MM.1S (cell line): ENCODE measurements at regions not wholly inside any gene's neighbourhood (a gene's known extent, or its start where the extent isn't known, plus 50 kb on each side); places are given as distances from the start of the nearest gene placed in this dataset.

ENCODE experiments used
- DNase-seq: peaks from one replicate; pipeline ENCODE4 v3.0.0-alpha.2; 2015
- H2AFZ ChIP-seq: fragments of 300-600 bp; sonication (generic); 2 replicates; pipeline ENCODE4 v1.6.0; 2016; ENCODE audit warnings: antibody characterized with exemption, low read length
- H3F3A ChIP-seq: fragments of 300-600 bp; sonication (generic); 2 replicates; pipeline ENCODE4 v1.6.1; 2016; ENCODE audit warnings: mild to moderate bottlenecking, antibody characterized with exemption, low read length, moderate library complexity, mixed read lengths; ENCODE audit not compliant: insufficient read depth
- H3K27ac ChIP-seq: fragments of 300-600 bp; sonication (generic); 2 replicates; pipeline ENCODE4 v1.5.1; 2016; ENCODE audit warnings: mild to moderate bottlenecking, low read length
- H3K27me3 ChIP-seq: fragments of 300-600 bp; sonication (generic); replicated peaks from 2 replicates; pipeline ENCODE4 v1.6.0; 2016; ENCODE audit warnings: low read length; ENCODE audit not compliant: insufficient read depth
- H3K36me3 ChIP-seq: fragments of 300-600 bp; sonication (generic); replicated peaks from 2 replicates; pipeline ENCODE4 v1.6.1; 2016; ENCODE audit warnings: mild to moderate bottlenecking, low read length, mixed read lengths; ENCODE audit not compliant: insufficient read depth
- H3K4me1 ChIP-seq: fragments of 300-600 bp; sonication (generic); 2 replicates; pipeline ENCODE4 v1.6.1; 2016; ENCODE audit warnings: low read length, mixed read lengths
- H3K4me2 ChIP-seq: fragments of 300-600 bp; sonication (generic); 2 replicates; pipeline ENCODE4 v1.6.0; 2016; ENCODE audit warnings: low read depth, low read length
- H3K4me3 ChIP-seq: fragments of 300-600 bp; sonication (generic); 2 replicates; pipeline ENCODE4 v1.5.1; 2016; ENCODE audit warnings: low read length, mixed read lengths
- H3K79me2 ChIP-seq: fragments of 300-600 bp; sonication (generic); 2 replicates; pipeline ENCODE4 v1.6.1; 2016; ENCODE audit warnings: mixed run types, low read length, mixed read lengths
- H3K9ac ChIP-seq: fragments of 300-600 bp; sonication (generic); 2 replicates; pipeline ENCODE4 v1.6.1; 2016; ENCODE audit warnings: low read length, mixed read lengths
- H3K9me2 ChIP-seq: fragments of 300-600 bp; sonication (generic); replicated peaks from 2 replicates; pipeline ENCODE4 v1.6.1; 2016; ENCODE audit warnings: mild to moderate bottlenecking, low read length, mixed read lengths; ENCODE audit not compliant: insufficient read depth
- H3K9me3 ChIP-seq: fragments of 300-600 bp; sonication (generic); replicated peaks from 2 replicates; pipeline ENCODE4 v1.6.1; 2016; ENCODE audit warnings: mild to moderate bottlenecking, low read length, mixed read lengths; ENCODE audit not compliant: insufficient read depth
- H4K20me1 ChIP-seq: fragments of 300-600 bp; sonication (generic); 2 replicates; pipeline ENCODE4 v1.6.1; 2016; ENCODE audit warnings: mild to moderate bottlenecking, low read length, moderate library complexity, mixed read lengths; ENCODE audit not compliant: insufficient read depth
- CTCF ChIP-seq: fragments of 300-600 bp; sonication (generic); IDR thresholded peaks from 2 replicates; pipeline ENCODE4 v1.5.1; 2016; ENCODE audit warnings: antibody characterized with exemption, low read length, mixed read lengths
- EZH2 ChIP-seq: fragments of 300-600 bp; sonication (generic); optimal IDR thresholded peaks from 2 replicates; pipeline ENCODE3; 2017; ENCODE audit warnings: low read depth, mild to moderate bottlenecking, antibody characterized with exemption, low read length, mixed read lengths
- EZH2phosphoT487 ChIP-seq: fragments of 300-600 bp; sonication (generic); IDR thresholded peaks from 2 replicates; pipeline ENCODE4 v1.6.1; 2018; ENCODE audit warnings: antibody characterized with exemption, low read length

- no peak overlapping the region for H3K4me3 ChIP-seq
- no peak overlapping the region for H3K4me2 ChIP-seq
- no peaks in the 10 kb centered on the region for H3K27me3 ChIP-seq
- H3K4me1 ChIP-seq = no peaks in the 10 kb centered on the region
- no peak for DNase-seq
- no peaks in the 10 kb centered on the region for H3K36me3 ChIP-seq
- H2AFZ ChIP-seq = no peak overlapping the region
- H3K9me3 ChIP-seq = no peaks in the 10 kb centered on the region
- H4K20me1 ChIP-seq = no peaks in the 10 kb centered on the region
- no peak overlapping the region for H3K9ac ChIP-seq
- no peak overlapping the region for H3K27ac ChIP-seq
- H3K79me2 ChIP-seq = no peaks in the 10 kb centered on the region
- H3K9me2 ChIP-seq = no peaks in the 10 kb centered on the region
- H3F3A ChIP-seq = no peaks in the 10 kb centered on the region
- TF ChIP-seq CTCF (no peak), EZH2 (no peak), EZH2phosphoT487 (no peak)
Measured at GRCh38 chr11:92623055-92623454, 346.4 kb upstream of the MTNR1B start.

- no peaks in the 10 kb centered on the region for H4K20me1 ChIP-seq
- H3F3A ChIP-seq = no peaks in the 10 kb centered on the region
- no peak overlapping the region for H3K4me2 ChIP-seq
- no peaks in the 10 kb centered on the region for H3K27me3 ChIP-seq
- H3K4me1 ChIP-seq = no peaks in the 10 kb centered on the region
- TF ChIP-seq CTCF (no peak), EZH2phosphoT487 (no peak), EZH2 (no peak)
- no peak overlapping the region for H3K9ac ChIP-seq
- no peaks in the 10 kb centered on the region for H3K36me3 ChIP-seq
- DNase-seq = no peak
- no peak overlapping the region for H3K4me3 ChIP-seq
- H3K27ac ChIP-seq = no peak overlapping the region
- H3K9me3 ChIP-seq = no peaks in the 10 kb centered on the region
- H3K79me2 ChIP-seq = no peaks in the 10 kb centered on the region
- no peaks in the 10 kb centered on the region for H3K9me2 ChIP-seq
- H2AFZ ChIP-seq = no peak overlapping the region
Measured at GRCh38 chr11:92625894-92626293, 343.6 kb upstream of the MTNR1B start.

- Histone ChIP-seq H3K4me1 (no peaks in the 10 kb centered on the region), H3K4me2 (no peak overlapping the region), H3K36me3 (no peaks in the 10 kb centered on the region), H3F3A (no peaks in the 10 kb centered on the region), H3K4me3 (no peak overlapping the region), H3K27me3 (no peaks in the 10 kb centered on the region), H4K20me1 (no peaks in the 10 kb centered on the region), H3K9me2 (no peaks in the 10 kb centered on the region), H3K79me2 (no peaks in the 10 kb centered on the region), H3K9me3 (no peaks in the 10 kb centered on the region), H2AFZ (no peak overlapping the region), H3K9ac (no peak overlapping the region), H3K27ac (no peak overlapping the region)
- no peak for DNase-seq
- TF ChIP-seq EZH2phosphoT487 (no peak), CTCF (no peak), EZH2 (no peak)
Measured at GRCh38 chr11:92626624-92627023, 342.8 kb upstream of the MTNR1B start.
